T-cell (primary cell): ENCODE measurements at regions not wholly inside any gene's neighbourhood (a gene's known extent, or its start where the extent isn't known, plus 50 kb on each side); places are given as distances from the start of the nearest gene placed in this dataset.

Experiments used
- ATAC-seq, 4 experiments: fragments of 200-7000 bp in 3 of 4; fragments of 150-1000 bp in 1 of 4; cut with Tn5 transposase; replicated peaks in 1 of 4; 1 replicate in 3 of 4; 2 replicates in 1 of 4; pipeline ENCODE4 v1.10.0; 2021; ENCODE audit warnings: moderate library complexity in 3 of 4, mild to moderate bottlenecking in 2 of 4, moderate number of reproducible peaks in 1 of 4
- CTCF ChIA-PET, 2 donors: fragments of 300-600 bp; sonication (Branson Sonifier 250); formaldehyde crosslinking; loops; one replicate each; lab custom pipeline; 2022; ENCODE audit warnings: antibody characterized with exemption in 2 of 2; lab: Charles Lee
- POLR2A ChIA-PET, 2 donors: fragments of 300-600 bp; sonication (Branson Sonifier 250); formaldehyde crosslinking; loops; one replicate each; lab custom pipeline; 2022; ENCODE audit warnings: antibody characterized with exemption in 2 of 2; lab: Charles Lee
- DNase-seq, 35 experiments: peaks; one replicate each; pipeline versions ENCODE4 v3.0.0 to v3.0.0-alpha.2; 2013 to 2023
- H3K27ac ChIP-seq: one replicate; pipeline ENCODE4 v1.5.1; 2013; ENCODE audit warnings: low read length
- H3K27me3 ChIP-seq, 2 experiments: replicated peaks in 1 of 2; 1 replicate in 1 of 2; 2 replicates in 1 of 2; pipeline versions ENCODE4 v1.6.1 to v1.7.0; 2013; ENCODE audit warnings: low read length in 1 of 2, mixed read lengths in 1 of 2; ENCODE audit not compliant: control insufficient read depth in 2 of 2, insufficient read depth in 2 of 2; ENCODE audit errors: extremely low read depth in 1 of 2
- H3K36me3 ChIP-seq, 2 donors: 1 replicate in 1 of 2; 2 replicates in 1 of 2; pipeline versions ENCODE4 v1.6.1 to v1.7.0; 2013; ENCODE audit warnings: low read length in 1 of 2; ENCODE audit not compliant: control insufficient read depth in 2 of 2, insufficient read depth in 1 of 2; ENCODE audit errors: extremely low read depth in 1 of 2
- H3K4me1 ChIP-seq, 2 experiments: 1 replicate in 1 of 2; 2 replicates in 1 of 2; pipeline versions ENCODE4 v1.6.1 to v1.7.0; 2013; ENCODE audit warnings: low read length in 2 of 2, mixed read lengths in 1 of 2; ENCODE audit not compliant: insufficient read depth in 2 of 2, control insufficient read depth in 1 of 2; ENCODE audit errors: extremely low read depth in 1 of 2
- H3K4me3 ChIP-seq, 2 donors: 1 replicate in 1 of 2; 2 replicates in 1 of 2; pipeline versions ENCODE4 v1.5.1 to v1.7.0; 2013; ENCODE audit warnings: mild to moderate bottlenecking in 2 of 2, low read length in 1 of 2, moderate library complexity in 1 of 2; ENCODE audit not compliant: control insufficient read depth in 1 of 2; ENCODE audit errors: extremely low read depth in 1 of 2
- H3K9me3 ChIP-seq: 2 replicates; pipeline ENCODE4 v1.7.0; 2013
- H3K27ac Mint-ChIP-seq, 2 donors: one replicate each; pipeline ENCODE4 v1.8.0; 2020 to 2021; ENCODE audit warnings: mild to moderate bottlenecking in 2 of 2, mixed read lengths in 2 of 2
- H3K27me3 Mint-ChIP-seq, 2 donors: one replicate each; pipeline ENCODE4 v1.8.0; 2021 to 2022; ENCODE audit warnings: mixed read lengths in 2 of 2
- H3K36me3 Mint-ChIP-seq: one replicate; pipeline ENCODE4 v1.8.0; 2021; ENCODE audit warnings: mixed read lengths
- H3K4me1 Mint-ChIP-seq, 3 donors: one replicate each; pipeline ENCODE4 v1.8.0; 2020 to 2022; ENCODE audit warnings: mixed read lengths in 3 of 3, mild to moderate bottlenecking in 1 of 3
- H3K4me3 Mint-ChIP-seq, 3 donors: one replicate each; pipeline ENCODE4 v1.8.0; 2020 to 2022; ENCODE audit warnings: mild to moderate bottlenecking in 3 of 3, mixed read lengths in 3 of 3, moderate library complexity in 3 of 3
- H3K9me3 Mint-ChIP-seq, 3 donors: one replicate each; pipeline ENCODE4 v1.8.0; 2020 to 2022; ENCODE audit warnings: mixed read lengths in 3 of 3
- WGBS: methylation state at CpG from one replicate; pipeline ENCODE4 v1.1.5; 2013; ENCODE audit warnings: missing lambda C conversion rate; ENCODE audit not compliant: insufficient coverage; 5-methylcytosine and 5-hydroxymethylcytosine counted together

DNA sequence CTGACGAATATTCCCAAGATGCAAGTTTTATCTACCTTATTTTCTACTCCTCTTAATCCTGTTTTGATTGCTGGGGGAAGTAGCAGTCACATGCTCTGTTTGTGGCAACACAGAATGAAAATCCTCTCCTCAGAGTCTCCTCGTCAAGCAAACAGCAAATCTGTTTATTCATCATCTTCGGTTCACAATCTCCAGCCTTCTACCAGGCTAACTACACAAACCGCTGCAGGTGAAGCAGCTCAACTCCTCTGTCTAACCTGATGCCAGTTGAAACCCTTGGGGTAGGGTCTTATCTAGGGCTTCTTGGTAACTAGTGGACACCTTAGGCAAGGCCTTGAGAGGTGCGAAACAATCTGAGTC is 91.0 kb downstream of the SIPA1L2 start:
- DNase-seq (no peak), ATAC-seq (no peak)
- Mint-ChIP-seq H3K4me3 (no peak overlapping the region), H3K27me3 (no peaks in the 10 kb centered on the region), H3K9me3 (no peaks in the 10 kb centered on the region), H3K36me3 (no peaks in the 10 kb centered on the region), H3K27ac (no peak overlapping the region), H3K4me1 (no peaks in the 10 kb centered on the region)
- H3K27ac ChIP-seq, result no peak overlapping the region
- no peak overlapping the region for H3K4me3 ChIP-seq
- no peaks in the 10 kb centered on the region for H3K27me3 ChIP-seq
- H3K36me3 ChIP-seq, result no peaks in the 10 kb centered on the region
- no peaks in the 10 kb centered on the region for H3K9me3 ChIP-seq
- ChIA-PET CTCF (no interaction called here), POLR2A (no interaction called here)
- WGBS, result no CpG with 5 or more reads among the region's 5 CpGs
- no peaks in the 10 kb centered on the region for H3K4me1 ChIP-seq

DNA sequence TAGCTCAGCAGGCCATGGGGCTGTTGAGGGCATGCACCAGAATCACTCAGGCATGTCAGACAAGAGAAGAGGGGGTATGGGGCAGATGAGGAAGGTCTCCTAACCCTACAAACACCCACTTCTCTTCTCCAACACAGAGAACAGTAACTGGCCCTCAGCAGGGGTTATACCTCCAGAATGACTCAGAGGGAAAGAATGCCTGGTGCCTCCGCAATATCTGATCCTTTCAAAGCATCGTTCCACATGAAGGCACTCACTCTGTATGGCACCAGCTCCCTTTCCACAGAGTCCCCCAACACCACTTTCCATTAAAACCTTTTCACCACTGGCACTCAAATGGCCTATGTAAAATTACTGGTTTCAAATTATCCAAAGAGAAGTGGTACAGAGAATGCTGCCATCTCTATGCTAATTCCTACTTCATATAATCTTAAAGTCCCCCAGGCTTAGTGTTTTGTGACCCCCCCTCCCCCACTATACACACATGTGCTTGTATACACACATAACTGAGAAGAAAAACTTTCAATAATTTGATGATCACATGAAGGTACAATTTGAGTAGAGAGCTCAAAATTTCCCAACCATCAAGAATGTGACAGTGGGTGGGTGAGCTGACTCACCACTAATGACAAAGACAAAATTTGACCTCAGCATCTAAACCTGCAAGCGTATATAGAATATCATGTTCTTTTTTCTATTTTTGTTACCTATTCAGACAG is 91.5 kb downstream of the SIPA1L2 start:
- ATAC-seq (no peak), DNase-seq (no peak)
- H3K4me3 ChIP-seq, result no peak overlapping the region
- no peaks in the 10 kb centered on the region for H3K36me3 ChIP-seq
- CTCF ChIA-PET, result no interaction called here
- no peaks in the 10 kb centered on the region for H3K9me3 ChIP-seq
- Mint-ChIP-seq H3K36me3 (no peaks in the 10 kb centered on the region), H3K27ac (no peak overlapping the region), H3K4me1 (no peaks in the 10 kb centered on the region), H3K27me3 (no peaks in the 10 kb centered on the region), H3K4me3 (no peak overlapping the region), H3K9me3 (no peaks in the 10 kb centered on the region)
- no peaks in the 10 kb centered on the region for H3K27me3 ChIP-seq
- H3K4me1 ChIP-seq, result no peaks in the 10 kb centered on the region
- 100% methylated on average over 2 of the region's 3 CpGs for WGBS
- no peak overlapping the region for H3K27ac ChIP-seq
- POLR2A ChIA-PET, result no interaction called here

DNA sequence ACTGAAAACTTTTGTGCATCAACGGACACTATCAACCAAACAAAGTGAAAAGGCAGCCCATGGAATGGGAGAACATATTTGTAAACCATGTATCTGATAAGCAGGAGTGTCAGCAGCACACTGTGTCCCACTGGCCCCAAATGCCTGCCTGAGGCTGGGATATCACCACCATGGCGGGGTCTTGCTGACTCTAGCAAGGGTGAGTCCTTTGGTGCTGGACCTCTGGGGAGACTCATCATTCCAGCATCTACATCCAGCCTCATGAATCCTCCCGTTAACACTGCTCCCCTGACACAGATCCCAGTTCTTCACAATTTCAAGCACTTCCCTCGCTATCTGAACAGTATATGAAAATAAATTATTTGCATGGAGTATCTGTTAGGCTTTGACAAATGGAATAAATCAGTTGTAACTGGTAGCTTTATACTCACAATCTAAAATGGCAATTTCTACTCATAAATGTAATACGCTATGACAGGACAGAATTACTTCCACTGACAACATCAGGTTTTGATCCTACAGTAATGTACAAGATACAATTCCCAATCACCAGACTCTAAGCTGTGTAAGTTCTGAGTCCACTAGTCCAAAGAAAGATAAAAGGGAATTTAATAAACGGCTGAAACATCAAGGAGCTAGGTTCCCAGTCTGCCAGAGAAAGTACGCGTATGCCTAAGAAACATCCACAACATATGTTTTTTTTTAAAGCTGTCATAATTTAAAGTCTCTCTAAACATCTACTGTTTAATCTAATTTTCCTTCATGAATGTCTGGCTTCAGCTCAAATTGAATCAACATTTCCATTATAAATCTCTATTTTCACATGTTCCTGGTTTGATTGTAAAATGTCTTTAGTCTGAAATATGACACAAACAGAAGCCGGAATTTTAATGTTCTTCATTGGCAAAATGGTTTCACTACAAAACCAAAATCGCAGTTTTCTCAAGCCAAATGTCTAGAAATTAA is 95.1 kb downstream of the SIPA1L2 start:
- DNase-seq (no peak), ATAC-seq (no peak)
- CTCF ChIA-PET, result no interaction called here
- Histone ChIP-seq H3K4me3 (no peak overlapping the region), H3K27ac (no peak overlapping the region), H3K9me3 (no peaks in the 10 kb centered on the region), H3K36me3 (no peaks in the 10 kb centered on the region), H3K4me1 (peaks cover 0 to 2% of the 10 kb centered on the region in 2 experiments), H3K27me3 (no peaks in the 10 kb centered on the region)
- POLR2A ChIA-PET, result no interaction called here
- Mint-ChIP-seq H3K27me3 (no peaks in the 10 kb centered on the region), H3K4me3 (no peak overlapping the region), H3K4me1 (peaks cover 0 to 5% (median 0%) of the 10 kb centered on the region in 3 donors), H3K27ac (no peak overlapping the region), H3K36me3 (no peaks in the 10 kb centered on the region), H3K9me3 (no peaks in the 10 kb centered on the region)
- WGBS, result 94% methylated on average over 3 of the region's 10 CpGs

DNA sequence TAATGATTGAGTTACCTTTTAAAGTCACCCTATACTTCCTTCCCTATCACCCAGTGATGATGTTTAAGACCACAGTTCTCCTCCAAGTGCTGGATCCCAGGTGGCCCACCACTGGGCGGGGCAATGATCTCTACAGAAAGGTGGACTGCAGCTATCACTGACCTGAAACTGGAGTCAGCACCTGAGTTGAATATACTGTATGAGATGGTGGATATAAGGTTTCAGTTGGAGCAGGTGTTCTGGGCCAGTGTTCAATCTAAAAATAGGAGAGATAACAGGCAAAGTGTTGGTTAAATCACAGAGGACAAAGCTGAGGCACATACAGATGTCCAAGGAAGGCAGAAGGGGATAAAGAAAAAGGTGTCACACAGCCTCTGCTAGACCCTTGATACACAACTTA is 96.6 kb downstream of the SIPA1L2 start:
- H3K4me3 Mint-ChIP-seq, result no peak overlapping the region
- ChIA-PET CTCF (interaction anchor here in 1 of 2 donors (0.8 kb wide), 1 partner anchor 39 kb away, joined by 4 read pairs; no protein-coding TSS in a partner anchor), POLR2A (no interaction called here)
- H3K4me1 Mint-ChIP-seq, result peaks cover 14 to 19% (median 14%) of the 10 kb centered on the region in 3 donors
- H3K27ac ChIP-seq, result no peak overlapping the region
- WGBS, result 100% methylated on average over 1 of the region's 1 CpG
- H3K9me3 Mint-ChIP-seq, result no peaks in the 10 kb centered on the region
- H3K36me3 ChIP-seq, result no peaks in the 10 kb centered on the region
- H3K36me3 Mint-ChIP-seq, result no peaks in the 10 kb centered on the region
- ATAC-seq (no peak), DNase-seq (no peak)
- H3K9me3 ChIP-seq, result no peaks in the 10 kb centered on the region
- no peak overlapping the region for H3K27ac Mint-ChIP-seq
- H3K4me1 ChIP-seq, result peaks cover 7 to 13% of the 10 kb centered on the region in 2 experiments
- H3K27me3 Mint-ChIP-seq, result no peaks in the 10 kb centered on the region
- no peak overlapping the region for H3K4me3 ChIP-seq
- H3K27me3 ChIP-seq, result no peaks in the 10 kb centered on the region

DNA sequence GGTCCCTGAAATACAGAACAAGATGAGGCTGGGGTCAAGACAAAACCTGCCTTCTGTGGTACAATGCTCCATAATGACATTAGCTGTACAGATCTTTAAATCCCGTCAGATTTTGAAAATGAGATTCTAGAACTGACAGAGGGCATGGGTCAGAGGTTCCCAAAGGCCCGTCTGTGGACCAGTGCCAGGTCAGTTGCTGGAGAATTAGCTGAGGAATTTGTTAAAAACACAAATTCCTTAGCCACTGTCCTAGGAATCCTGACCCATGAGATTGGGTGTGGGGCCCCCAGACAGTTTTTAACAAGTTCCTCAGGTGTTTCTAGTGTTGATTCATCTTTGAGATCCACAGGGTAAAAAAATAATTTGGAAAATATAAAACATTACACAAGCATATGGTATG is 97.0 kb downstream of the SIPA1L2 start:
- Histone ChIP-seq H3K9me3 (no peaks in the 10 kb centered on the region), H3K4me1 (peaks cover 7 to 13% of the 10 kb centered on the region in 2 experiments), H3K27me3 (no peaks in the 10 kb centered on the region), H3K36me3 (no peaks in the 10 kb centered on the region), H3K4me3 (no peak overlapping the region), H3K27ac (no peak overlapping the region)
- DNase-seq (no peak), ATAC-seq (no peak)
- no peaks in the 10 kb centered on the region for H3K36me3 Mint-ChIP-seq
- CTCF ChIA-PET, result no interaction called here
- H3K27me3 Mint-ChIP-seq, result no peaks in the 10 kb centered on the region
- no peak overlapping the region for H3K27ac Mint-ChIP-seq
- 100% methylated on average over 1 of the region's 2 CpGs for WGBS
- H3K4me1 Mint-ChIP-seq, result peaks cover 16 to 21% (median 17%) of the 10 kb centered on the region in 3 donors
- no peaks in the 10 kb centered on the region for H3K9me3 Mint-ChIP-seq
- POLR2A ChIA-PET, result no interaction called here
- no peak overlapping the region for H3K4me3 Mint-ChIP-seq

DNA sequence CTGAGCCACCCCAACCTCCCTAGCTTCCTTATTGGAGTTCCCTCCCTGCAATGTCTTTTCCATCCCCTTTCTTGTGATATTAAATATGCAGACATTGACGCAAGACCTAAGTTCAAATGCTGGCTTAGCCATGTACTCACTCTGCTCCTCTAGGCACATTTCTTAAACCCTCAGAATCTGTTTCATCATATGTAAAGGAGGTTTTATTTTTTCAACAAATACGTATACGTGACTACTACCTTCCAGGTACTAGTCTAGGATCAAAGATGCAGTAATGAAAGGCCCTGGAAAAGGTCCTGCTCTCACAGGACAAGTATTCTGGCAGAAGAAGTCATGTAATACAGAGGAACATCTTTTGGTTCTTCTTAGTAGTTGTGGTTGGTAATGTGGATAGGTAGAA is 98.6 kb downstream of the SIPA1L2 start:
- Mint-ChIP-seq H3K9me3 (no peaks in the 10 kb centered on the region), H3K4me3 (no peak overlapping the region), H3K36me3 (no peaks in the 10 kb centered on the region), H3K27me3 (no peaks in the 10 kb centered on the region), H3K27ac (no peak overlapping the region), H3K4me1 (peaks cover 16 to 21% (median 17%) of the 10 kb centered on the region in 3 donors)
- Histone ChIP-seq H3K4me1 (peaks cover 7 to 13% of the 10 kb centered on the region in 2 experiments), H3K9me3 (no peaks in the 10 kb centered on the region), H3K36me3 (no peaks in the 10 kb centered on the region), H3K27ac (no peak overlapping the region), H3K27me3 (no peaks in the 10 kb centered on the region), H3K4me3 (no peak overlapping the region)
- ChIA-PET CTCF (no interaction called here), POLR2A (interaction anchor here in 1 of 2 donors (0.6 kb wide), 1 partner anchor 148 kb away, joined by 3 read pairs; no protein-coding TSS in a partner anchor)
- DNase-seq (no peak), ATAC-seq (no peak)
- WGBS, result no CpG with 5 or more reads among the region's 3 CpGs
